CD14-positive monocyte (primary cell): ENCODE measurements at regions not wholly inside any gene's neighbourhood (a gene's known extent, or its start where the extent isn't known, plus 50 kb on each side); places are given as distances from the start of the nearest gene placed in this dataset.

Experiments used
- DNase-seq, 3 donors: peaks; one replicate each; pipeline ENCODE4 v3.0.0-alpha.2; 2011 to 2022
- H2AFZ ChIP-seq: 2 replicates; pipeline ENCODE4 v1.6.0; 2012; ENCODE audit warnings: mild to moderate bottlenecking, low read depth, low read length, inconsistent platforms; ENCODE audit not compliant: insufficient read depth, poor library complexity, severe bottlenecking
- H3K27ac ChIP-seq, 2 donors: 1 replicate in 1 of 2; 2 replicates in 1 of 2; pipeline ENCODE4 v1.5.1; 2012 to 2013; ENCODE audit warnings: low read length in 2 of 2, control low read depth in 1 of 2, inconsistent platforms in 1 of 2, low read depth in 1 of 2, mild to moderate bottlenecking in 1 of 2
- H3K27me3 ChIP-seq, 2 donors: one replicate each; pipeline versions ENCODE4 v1.6.0 to v1.6.1; 2011 to 2013; ENCODE audit warnings: low read length in 2 of 2; ENCODE audit not compliant: control insufficient read depth in 2 of 2, insufficient read depth in 2 of 2
- H3K36me3 ChIP-seq, 2 donors: replicated peaks in 1 of 2; 1 replicate in 1 of 2; 2 replicates in 1 of 2; pipeline versions ENCODE4 v1.5.1 to v1.6.1; 2012 to 2013; ENCODE audit warnings: low read length in 2 of 2, control low read depth in 1 of 2, inconsistent platforms in 1 of 2, mild to moderate bottlenecking in 1 of 2; ENCODE audit not compliant: insufficient read depth in 2 of 2, control insufficient read depth in 1 of 2
- H3K4me1 ChIP-seq, 2 donors: 1 replicate in 1 of 2; 2 replicates in 1 of 2; pipeline versions ENCODE4 v1.5.1 to v1.6.1; 2012 to 2013; ENCODE audit warnings: low read length in 2 of 2, control low read depth in 1 of 2, inconsistent platforms in 1 of 2, mild to moderate bottlenecking in 1 of 2, moderate library complexity in 1 of 2; ENCODE audit not compliant: insufficient read depth in 2 of 2, control insufficient read depth in 1 of 2
- H3K4me2 ChIP-seq: replicated peaks from 2 replicates; pipeline ENCODE3; 2012; ENCODE audit warnings: low read length, moderate library complexity, mild to moderate bottlenecking; ENCODE audit not compliant: poor library complexity, severe bottlenecking; ENCODE audit errors: extremely low read depth
- H3K4me3 ChIP-seq, 3 experiments: fragments of 200-600 bp in 1 of 3; sonication (generic) in 1 of 3; replicated peaks in 1 of 3; 1 replicate in 2 of 3; 2 replicates in 1 of 3; pipeline ENCODE4 v1.5.1; 2011 to 2013; ENCODE audit warnings: low read length in 3 of 3, mild to moderate bottlenecking in 3 of 3, control low read depth in 2 of 3, low read depth in 2 of 3, inconsistent platforms in 1 of 3, moderate library complexity in 1 of 3
- H3K79me2 ChIP-seq: 2 replicates; pipeline ENCODE4 v1.6.0; 2012; ENCODE audit warnings: mild to moderate bottlenecking, control low read depth, inconsistent platforms, low read length, moderate library complexity; ENCODE audit not compliant: insufficient read depth
- H3K9ac ChIP-seq: 2 replicates; pipeline ENCODE4 v1.6.0; 2017; ENCODE audit warnings: low read length, mild to moderate bottlenecking; ENCODE audit not compliant: insufficient read depth, poor library complexity, severe bottlenecking
- H3K9me3 ChIP-seq, 2 donors: replicated peaks in 1 of 2; 1 replicate in 1 of 2; 2 replicates in 1 of 2; pipeline versions ENCODE4 v1.5.1 to v1.6.1; 2012 to 2013; ENCODE audit warnings: low read length in 2 of 2, control low read depth in 1 of 2; ENCODE audit not compliant: control insufficient read depth in 1 of 2, insufficient read depth in 1 of 2
- H4K20me1 ChIP-seq: 2 replicates; pipeline ENCODE4 v1.6.0; 2012; ENCODE audit warnings: mild to moderate bottlenecking, low read length, control low read depth, moderate library complexity; ENCODE audit not compliant: insufficient read depth
- H3K27ac Mint-ChIP-seq, 7 donors: one replicate each; pipeline ENCODE4 v1.8.0; 2020; ENCODE audit warnings: mild to moderate bottlenecking in 7 of 7, mixed read lengths in 7 of 7, moderate library complexity in 6 of 7, inconsistent platforms in 2 of 7
- H3K27me3 Mint-ChIP-seq, 3 donors: one replicate each; pipeline ENCODE4 v1.8.0; 2021 to 2022; ENCODE audit warnings: low read depth in 3 of 3, mild to moderate bottlenecking in 3 of 3, mixed read lengths in 3 of 3, moderate library complexity in 3 of 3, inconsistent platforms in 1 of 3
- H3K36me3 Mint-ChIP-seq, 2 donors: one replicate each; pipeline ENCODE4 v1.8.0; 2020; ENCODE audit warnings: mixed read lengths in 2 of 2, inconsistent platforms in 1 of 2, mild to moderate bottlenecking in 1 of 2
- H3K4me1 Mint-ChIP-seq: one replicate; pipeline ENCODE4 v1.8.0; 2020; ENCODE audit warnings: mild to moderate bottlenecking, mixed read lengths
- H3K4me3 Mint-ChIP-seq, 2 donors: one replicate each; pipeline ENCODE4 v1.8.0; 2020; ENCODE audit warnings: mild to moderate bottlenecking in 2 of 2, mixed read lengths in 2 of 2, moderate library complexity in 1 of 2
- H3K9me3 Mint-ChIP-seq, 7 donors: one replicate each; pipeline ENCODE4 v1.8.0; 2020 to 2022; ENCODE audit warnings: mixed read lengths in 7 of 7, mild to moderate bottlenecking in 6 of 7, moderate library complexity in 6 of 7, inconsistent platforms in 2 of 7
- WGBS: methylation state at CpG from one replicate; pipeline ENCODE4 v1.1.5; 2013; ENCODE audit warnings: missing lambda C conversion rate; ENCODE audit not compliant: insufficient coverage; 5-methylcytosine and 5-hydroxymethylcytosine counted together
- intact Hi-C, 2 donors: fragments of 100-400 bp; cut with micrococcal nuclease; formaldehyde crosslinking; loops; one replicate each; pipeline versions ENCODE4 v1.15.0 to v1.15.1; 2023
- TF ChIP-seq, protein P1 (sequence below): fragments of 200-600 bp; IDR thresholded peaks from one replicate; pipeline ENCODE4 v1.8.0; 2022; ENCODE audit warnings: antibody characterized with exemption, mild to moderate bottlenecking

DNA sequence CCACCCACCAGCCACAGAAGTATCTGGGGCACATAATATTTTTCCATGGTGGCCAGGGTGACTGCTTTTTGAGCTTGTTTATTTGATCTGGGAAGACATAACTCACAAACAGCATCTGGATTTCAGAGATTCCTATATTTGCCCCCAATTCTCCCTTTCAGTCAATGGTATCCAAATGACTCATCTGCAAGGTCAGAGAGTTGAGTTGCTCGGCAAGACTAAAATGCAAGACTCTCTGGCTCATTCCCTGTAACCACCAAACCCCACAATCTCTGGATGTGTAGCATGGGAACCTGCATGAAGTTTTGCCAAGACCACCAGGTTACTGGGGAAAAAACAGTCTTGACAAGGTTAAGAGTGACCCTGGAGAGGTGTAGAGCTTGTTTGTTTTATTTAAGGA lies 174.9 kb upstream of the FAR2 start:
- no peak overlapping the region for H3K27ac Mint-ChIP-seq
- peaks cover 0 to 2% (median 0%) of the 10 kb centered on the region in 3 donors for H3K27me3 Mint-ChIP-seq
- no peaks in the 10 kb centered on the region for H3K9me3 ChIP-seq
- no peaks in the 10 kb centered on the region for H3K36me3 ChIP-seq
- H3K27me3 ChIP-seq = no peaks in the 10 kb centered on the region
- no peak overlapping the region for H3K4me2 ChIP-seq
- no peaks in the 10 kb centered on the region for H3K79me2 ChIP-seq
- no peak overlapping the region for H3K4me3 ChIP-seq
- no peaks in the 10 kb centered on the region for H3K4me1 Mint-ChIP-seq
- H2AFZ ChIP-seq = no peak overlapping the region
- no peaks in the 10 kb centered on the region for H3K36me3 Mint-ChIP-seq
- WGBS = no CpG with 5 or more reads among the region's 1 CpG
- no peaks in the 10 kb centered on the region for H3K4me1 ChIP-seq
- intact Hi-C loops = no loop called here
- no peak overlapping the region for H3K4me3 Mint-ChIP-seq
- no peak overlapping the region for H3K9ac ChIP-seq
- no peak overlapping the region for H3K27ac ChIP-seq
- TF ChIP-seq, protein P1, sequence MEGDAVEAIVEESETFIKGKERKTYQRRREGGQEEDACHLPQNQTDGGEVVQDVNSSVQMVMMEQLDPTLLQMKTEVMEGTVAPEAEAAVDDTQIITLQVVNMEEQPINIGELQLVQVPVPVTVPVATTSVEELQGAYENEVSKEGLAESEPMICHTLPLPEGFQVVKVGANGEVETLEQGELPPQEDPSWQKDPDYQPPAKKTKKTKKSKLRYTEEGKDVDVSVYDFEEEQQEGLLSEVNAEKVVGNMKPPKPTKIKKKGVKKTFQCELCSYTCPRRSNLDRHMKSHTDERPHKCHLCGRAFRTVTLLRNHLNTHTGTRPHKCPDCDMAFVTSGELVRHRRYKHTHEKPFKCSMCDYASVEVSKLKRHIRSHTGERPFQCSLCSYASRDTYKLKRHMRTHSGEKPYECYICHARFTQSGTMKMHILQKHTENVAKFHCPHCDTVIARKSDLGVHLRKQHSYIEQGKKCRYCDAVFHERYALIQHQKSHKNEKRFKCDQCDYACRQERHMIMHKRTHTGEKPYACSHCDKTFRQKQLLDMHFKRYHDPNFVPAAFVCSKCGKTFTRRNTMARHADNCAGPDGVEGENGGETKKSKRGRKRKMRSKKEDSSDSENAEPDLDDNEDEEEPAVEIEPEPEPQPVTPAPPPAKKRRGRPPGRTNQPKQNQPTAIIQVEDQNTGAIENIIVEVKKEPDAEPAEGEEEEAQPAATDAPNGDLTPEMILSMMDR = no peak
- no peak for DNase-seq
- H4K20me1 ChIP-seq = no peaks in the 10 kb centered on the region
- peaks cover 0 to 5% (median 2%) of the 10 kb centered on the region in 7 donors for H3K9me3 Mint-ChIP-seq

DNA sequence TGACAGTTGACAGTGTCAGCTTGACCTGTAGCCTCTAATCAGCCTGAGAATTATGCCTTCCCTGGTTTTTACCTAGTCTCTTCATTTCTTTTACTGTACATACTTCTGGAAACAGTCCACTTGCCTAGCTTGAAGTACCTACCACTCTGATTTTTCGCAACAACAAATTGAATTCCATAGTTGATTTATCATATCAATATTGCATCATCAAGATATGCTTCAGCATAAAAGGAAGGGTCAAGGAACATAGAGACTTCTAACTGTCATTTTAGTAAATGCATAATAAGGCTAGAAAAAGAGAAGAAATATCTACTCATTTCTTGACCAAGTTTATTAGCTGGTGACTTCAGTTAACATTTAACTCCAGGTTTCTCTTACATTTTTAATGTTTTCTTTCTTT lies 174.2 kb upstream of the FAR2 start:
- intact Hi-C loops = no loop called here
- Mint-ChIP-seq H3K4me1 (no peaks in the 10 kb centered on the region), H3K36me3 (no peaks in the 10 kb centered on the region), H3K27me3 (peaks cover 0 to 2% (median 0%) of the 10 kb centered on the region in 3 donors), H3K9me3 (peaks cover 0 to 5% (median 1%) of the 10 kb centered on the region in 7 donors), H3K27ac (no peak overlapping the region), H3K4me3 (no peak overlapping the region)
- TF ChIP-seq, protein P1 = no peak
- no peak for DNase-seq
- no peaks in the 10 kb centered on the region for H3K79me2 ChIP-seq
- no peaks in the 10 kb centered on the region for H3K27me3 ChIP-seq
- H3K27ac ChIP-seq = no peak overlapping the region
- no peak overlapping the region for H3K4me3 ChIP-seq
- no peaks in the 10 kb centered on the region for H3K36me3 ChIP-seq
- no peaks in the 10 kb centered on the region for H3K9me3 ChIP-seq
- no peak overlapping the region for H3K9ac ChIP-seq
- H4K20me1 ChIP-seq = no peaks in the 10 kb centered on the region
- no CpG with 5 or more reads among the region's 1 CpG for WGBS
- H2AFZ ChIP-seq = no peak overlapping the region
- H3K4me1 ChIP-seq = no peaks in the 10 kb centered on the region
- no peak overlapping the region for H3K4me2 ChIP-seq
